Cardiac muscle cell (in vitro differentiated cells and primary cell): ENCODE measurements at regions not wholly inside any gene's neighbourhood (a gene's known extent, or its start where the extent isn't known, plus 50 kb on each side); places are given as distances from the start of the nearest gene placed in this dataset.

Source experiments
- DNase-seq, 2 donors: peaks; one replicate each; pipeline versions ENCODE4 v3.0.0 to v3.0.0-alpha.2; 2010 to 2017; ENCODE audit warnings: low read depth in 1 of 2, low spot score in 1 of 2
- H3K27ac ChIP-seq: fragments of 200-600 bp; sonication (generic); 2 replicates; pipeline ENCODE4 v1.5.1; 2016
- H3K27me3 ChIP-seq: fragments of 200-600 bp; sonication (generic); 2 replicates; pipeline ENCODE4 v1.6.0; 2016; ENCODE audit warnings: control low read depth
- H3K36me3 ChIP-seq: fragments of 200-600 bp; sonication (generic); 2 replicates; pipeline ENCODE4 v1.5.1; 2016; ENCODE audit warnings: control low read depth
- H3K4me1 ChIP-seq: fragments of 200-600 bp; sonication (generic); 2 replicates; pipeline ENCODE4 v1.8.1; 2017; ENCODE audit warnings: low read depth, mild to moderate bottlenecking, mixed run types
- H3K4me3 ChIP-seq: fragments of 200-600 bp; sonication (generic); 2 replicates; pipeline ENCODE4 v1.5.1; 2016; ENCODE audit warnings: mild to moderate bottlenecking
- H3K9me3 ChIP-seq: fragments of 200-600 bp; sonication (generic); 2 replicates; pipeline ENCODE4 v1.5.1; 2017; ENCODE audit warnings: low read depth, mild to moderate bottlenecking, control low read depth
- TF ChIP-seq, protein P1 (sequence below): IDR thresholded peaks from 2 replicates; pipeline ENCODE4 v1.5.1; 2012; ENCODE audit warnings: low read depth, mild to moderate bottlenecking, low read length

- H3K4me3 ChIP-seq = no peak overlapping the region
- no peaks in the 10 kb centered on the region for H3K27me3 ChIP-seq
- no peaks in the 10 kb centered on the region for H3K36me3 ChIP-seq
- TF ChIP-seq, protein P1, sequence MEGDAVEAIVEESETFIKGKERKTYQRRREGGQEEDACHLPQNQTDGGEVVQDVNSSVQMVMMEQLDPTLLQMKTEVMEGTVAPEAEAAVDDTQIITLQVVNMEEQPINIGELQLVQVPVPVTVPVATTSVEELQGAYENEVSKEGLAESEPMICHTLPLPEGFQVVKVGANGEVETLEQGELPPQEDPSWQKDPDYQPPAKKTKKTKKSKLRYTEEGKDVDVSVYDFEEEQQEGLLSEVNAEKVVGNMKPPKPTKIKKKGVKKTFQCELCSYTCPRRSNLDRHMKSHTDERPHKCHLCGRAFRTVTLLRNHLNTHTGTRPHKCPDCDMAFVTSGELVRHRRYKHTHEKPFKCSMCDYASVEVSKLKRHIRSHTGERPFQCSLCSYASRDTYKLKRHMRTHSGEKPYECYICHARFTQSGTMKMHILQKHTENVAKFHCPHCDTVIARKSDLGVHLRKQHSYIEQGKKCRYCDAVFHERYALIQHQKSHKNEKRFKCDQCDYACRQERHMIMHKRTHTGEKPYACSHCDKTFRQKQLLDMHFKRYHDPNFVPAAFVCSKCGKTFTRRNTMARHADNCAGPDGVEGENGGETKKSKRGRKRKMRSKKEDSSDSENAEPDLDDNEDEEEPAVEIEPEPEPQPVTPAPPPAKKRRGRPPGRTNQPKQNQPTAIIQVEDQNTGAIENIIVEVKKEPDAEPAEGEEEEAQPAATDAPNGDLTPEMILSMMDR = no peak
- no peak for DNase-seq
- no peak overlapping the region for H3K27ac ChIP-seq
- H3K4me1 ChIP-seq = no peaks in the 10 kb centered on the region
- H3K9me3 ChIP-seq = no peaks in the 10 kb centered on the region
These were observed 76.7 kb upstream of the CCNG1 start for GRCh38 chr5:163360656-163361055.

DNA sequence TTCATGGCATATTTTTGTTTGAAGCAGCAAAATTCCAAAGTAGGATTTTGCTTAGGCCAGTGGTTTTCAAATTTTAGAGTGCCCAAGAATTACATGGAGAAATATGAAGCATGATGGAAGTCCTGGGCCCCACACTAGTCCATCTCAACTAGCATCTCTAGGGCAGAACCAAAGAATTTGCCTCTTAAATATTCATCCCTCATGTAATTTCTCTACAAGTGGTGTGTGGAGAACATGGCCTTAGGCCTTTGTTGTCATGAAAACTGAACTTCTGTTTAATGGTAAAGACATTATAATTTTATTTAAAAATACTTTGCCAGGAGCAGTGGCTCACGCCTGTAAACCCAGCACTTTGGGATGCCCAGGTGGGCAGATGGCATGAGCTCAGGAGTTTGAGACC lies 75.9 kb upstream of the CCNG1 start:
- TF ChIP-seq, protein P1 = no peak
- no peaks in the 10 kb centered on the region for H3K36me3 ChIP-seq
- no peaks in the 10 kb centered on the region for H3K4me1 ChIP-seq
- H3K27ac ChIP-seq = no peak overlapping the region
- H3K27me3 ChIP-seq = no peaks in the 10 kb centered on the region
- no peak for DNase-seq
- H3K9me3 ChIP-seq = no peaks in the 10 kb centered on the region
- no peak overlapping the region for H3K4me3 ChIP-seq

- H3K27ac ChIP-seq = no peak overlapping the region
- H3K4me3 ChIP-seq = no peak overlapping the region
- H3K9me3 ChIP-seq = no peaks in the 10 kb centered on the region
- TF ChIP-seq, protein P1 = no peak
- no peaks in the 10 kb centered on the region for H3K36me3 ChIP-seq
- peak in 1 of 2 donors; percentile 40 for DNase-seq
- no peaks in the 10 kb centered on the region for H3K27me3 ChIP-seq
- H3K4me1 ChIP-seq = no peaks in the 10 kb centered on the region
These were observed 74.5 kb upstream of the CCNG1 start for GRCh38 chr5:163362840-163363371.

DNA sequence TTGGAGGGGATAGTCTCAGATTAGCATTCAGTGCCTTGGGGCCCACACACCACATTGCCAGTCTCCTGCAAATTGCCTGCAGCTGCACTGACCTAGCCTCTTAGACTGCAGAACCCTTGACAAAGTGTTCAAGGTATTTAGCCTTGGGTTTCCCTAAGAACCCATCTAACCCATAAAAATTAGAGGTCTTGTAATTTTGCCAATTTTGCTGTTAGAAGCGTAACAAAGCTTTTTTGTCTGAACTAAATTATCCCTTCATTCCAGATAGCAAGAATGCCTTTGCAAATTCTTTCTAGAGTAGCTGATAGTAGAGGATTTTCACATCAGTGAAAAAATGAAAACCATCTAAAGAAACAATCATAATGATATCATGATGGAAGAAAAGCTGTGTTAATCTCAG lies 74.0 kb upstream of the CCNG1 start:
- H3K27me3 ChIP-seq = no peaks in the 10 kb centered on the region
- no peak overlapping the region for H3K27ac ChIP-seq
- peak in 1 of 2 donors; percentile 38 for DNase-seq
- H3K36me3 ChIP-seq = no peaks in the 10 kb centered on the region
- H3K9me3 ChIP-seq = no peaks in the 10 kb centered on the region
- no peaks in the 10 kb centered on the region for H3K4me1 ChIP-seq
- TF ChIP-seq, protein P1 = no peak
- no peak overlapping the region for H3K4me3 ChIP-seq

- TF ChIP-seq, protein P1 = no peak
- Histone ChIP-seq H3K36me3 (no peaks in the 10 kb centered on the region), H3K4me1 (no peaks in the 10 kb centered on the region), H3K27ac (no peak overlapping the region), H3K9me3 (no peaks in the 10 kb centered on the region), H3K27me3 (no peaks in the 10 kb centered on the region), H3K4me3 (no peak overlapping the region)
- no peak for DNase-seq
These were observed 70.6 kb upstream of the CCNG1 start for GRCh38 chr5:163366757-163367156.

- DNase-seq = peak in 1 of 2 donors; percentile 19
- Histone ChIP-seq H3K36me3 (no peaks in the 10 kb centered on the region), H3K9me3 (no peaks in the 10 kb centered on the region), H3K4me1 (no peaks in the 10 kb centered on the region), H3K27me3 (no peaks in the 10 kb centered on the region), H3K27ac (no peak overlapping the region), H3K4me3 (no peak overlapping the region)
- TF ChIP-seq, protein P1 = no peak
These were observed 67.5 kb upstream of the CCNG1 start for GRCh38 chr5:163369776-163370385.
